Muscle of leg (tissue), 3 donors: ENCODE measurements at regions not wholly inside any gene's neighbourhood (a gene's known extent, or its start where the extent isn't known, plus 50 kb on each side); places are given as distances from the start of the nearest gene placed in this dataset.

Source experiments
- DNase-seq: peaks from one replicate; pipeline ENCODE4 v3.0.0; 2013
- H3K27ac ChIP-seq: one replicate; pipeline ENCODE4 v1.5.1; 2013; ENCODE audit warnings: mild to moderate bottlenecking, low read length, control low read depth
- H3K27me3 ChIP-seq: one replicate; pipeline ENCODE4 v1.6.1; 2013; ENCODE audit warnings: low read length; ENCODE audit not compliant: control insufficient read depth, insufficient read depth
- H3K36me3 ChIP-seq: one replicate; pipeline ENCODE4 v1.6.1; 2013; ENCODE audit warnings: low read length; ENCODE audit not compliant: control insufficient read depth, insufficient read depth
- H3K4me1 ChIP-seq: one replicate; pipeline ENCODE4 v1.6.1; 2013; ENCODE audit warnings: low read length; ENCODE audit not compliant: control insufficient read depth, insufficient read depth
- H3K4me3 ChIP-seq: one replicate; pipeline ENCODE4 v1.5.1; 2013; ENCODE audit warnings: low read length, control low read depth
- H3K9me3 ChIP-seq: replicated peaks from 2 replicates; pipeline ENCODE4 v1.6.1; 2013; ENCODE audit warnings: low read depth, low read length; ENCODE audit not compliant: control insufficient read depth
- WGBS: methylation state at CpG from one replicate; pipeline ENCODE4 v1.1.5; 2013; ENCODE audit warnings: missing lambda C conversion rate; ENCODE audit not compliant: insufficient coverage; 5-methylcytosine and 5-hydroxymethylcytosine counted together

DNA sequence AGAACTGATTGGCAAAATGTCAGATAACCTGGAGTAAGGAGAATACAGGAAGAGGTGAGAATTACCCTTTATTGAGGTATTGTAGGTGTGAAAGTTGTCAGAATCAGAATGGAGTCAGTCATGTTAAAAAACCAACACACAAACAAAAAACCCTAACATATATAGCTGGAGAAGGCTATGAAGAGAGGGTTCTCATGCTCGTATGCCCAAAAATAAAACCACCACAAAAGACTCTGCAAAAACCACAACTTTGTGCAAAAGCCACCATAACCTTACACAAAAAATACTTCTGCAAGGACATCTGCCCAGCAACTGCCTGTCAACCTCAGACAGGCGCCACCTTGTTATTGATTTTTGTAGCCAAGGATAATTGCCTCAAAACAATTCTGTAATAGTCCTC is 136.0 kb downstream of the CD47 start:
- WGBS, result no CpG with 5 or more reads among the region's 2 CpGs
- Histone ChIP-seq H3K27ac (no peak overlapping the region), H3K36me3 (no peaks in the 10 kb centered on the region), H3K9me3 (no peaks in the 10 kb centered on the region), H3K27me3 (no peaks in the 10 kb centered on the region), H3K4me1 (peaks cover 12% of the 10 kb centered on the region), H3K4me3 (no peak overlapping the region)
- DNase-seq, result no peak

DNA sequence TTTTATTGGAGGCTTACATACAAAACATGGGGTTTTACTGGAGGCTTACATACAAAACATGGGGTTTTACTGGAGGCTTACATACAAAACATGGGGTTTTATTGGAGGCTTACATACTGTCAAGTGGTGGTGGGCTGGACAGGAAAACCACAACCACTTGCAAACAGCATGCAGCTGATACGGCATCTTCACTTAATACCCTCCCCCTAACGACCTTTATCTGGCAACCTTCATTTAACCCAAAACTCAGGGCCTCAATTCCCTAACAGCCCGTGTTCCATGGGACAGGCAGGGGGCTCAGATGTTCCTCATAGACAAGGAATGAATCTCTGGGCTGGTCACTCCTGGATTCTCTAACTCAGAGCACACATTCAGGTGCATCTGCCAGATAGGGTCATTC is 137.1 kb downstream of the CD47 start:
- Histone ChIP-seq H3K36me3 (no peaks in the 10 kb centered on the region), H3K27me3 (no peaks in the 10 kb centered on the region), H3K4me1 (peaks cover 9% of the 10 kb centered on the region), H3K4me3 (no peak overlapping the region), H3K27ac (no peak overlapping the region), H3K9me3 (no peaks in the 10 kb centered on the region)
- 58% methylated on average over 3 of the region's 3 CpGs for WGBS
- no peak for DNase-seq

DNA sequence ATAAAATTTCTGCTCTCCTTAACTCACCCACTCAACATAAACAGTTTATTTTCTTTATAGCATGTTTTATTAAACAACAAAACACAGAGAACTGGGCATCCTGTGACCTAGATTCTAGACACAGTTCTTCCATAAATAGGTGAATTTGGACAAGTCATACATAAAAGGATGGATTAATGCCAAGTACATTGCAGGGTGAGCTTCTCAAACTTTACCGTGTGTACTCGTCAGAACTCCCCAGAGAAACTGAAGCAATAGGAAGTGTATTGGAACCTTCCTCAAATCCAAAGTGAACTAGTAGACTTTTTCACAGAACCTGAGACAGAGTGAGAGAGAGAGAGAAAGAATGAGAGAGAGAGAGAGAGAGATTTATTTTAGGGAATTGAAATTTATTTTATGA is 139.7 kb downstream of the CD47 start:
- no peaks in the 10 kb centered on the region for H3K4me1 ChIP-seq
- DNase-seq, result no peak
- no peak overlapping the region for H3K4me3 ChIP-seq
- no peak overlapping the region for H3K27ac ChIP-seq
- no peaks in the 10 kb centered on the region for H3K27me3 ChIP-seq
- no peaks in the 10 kb centered on the region for H3K36me3 ChIP-seq
- no peaks in the 10 kb centered on the region for H3K9me3 ChIP-seq
- whole genome bisulfite sequencing, result no CpG with 5 or more reads among the region's 2 CpGs

DNA sequence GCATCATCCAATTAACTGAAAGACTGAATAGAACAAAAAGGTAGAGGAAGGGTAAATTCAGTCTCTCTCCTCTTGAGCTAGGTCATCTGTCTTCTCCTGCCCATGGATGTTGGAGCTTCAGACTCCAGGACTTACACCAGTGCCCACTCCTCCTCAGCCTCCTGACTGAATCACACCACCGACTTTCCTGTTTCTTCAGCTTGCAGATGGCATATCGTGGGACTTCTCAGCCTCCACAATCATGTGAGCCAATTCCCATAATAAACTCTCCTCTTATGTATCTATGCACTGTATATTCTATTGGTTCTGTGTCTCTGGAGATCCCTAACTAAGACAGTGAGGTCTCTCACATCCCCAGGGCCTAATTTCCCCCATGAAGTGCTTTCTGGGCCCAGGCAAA is 140.4 kb downstream of the CD47 start:
- Histone ChIP-seq H3K27ac (no peak overlapping the region), H3K36me3 (no peaks in the 10 kb centered on the region), H3K9me3 (no peaks in the 10 kb centered on the region), H3K4me1 (no peaks in the 10 kb centered on the region), H3K27me3 (no peaks in the 10 kb centered on the region), H3K4me3 (no peak overlapping the region)
- no CpG with 5 or more reads among the region's 2 CpGs for WGBS
- DNase-seq, result no peak

DNA sequence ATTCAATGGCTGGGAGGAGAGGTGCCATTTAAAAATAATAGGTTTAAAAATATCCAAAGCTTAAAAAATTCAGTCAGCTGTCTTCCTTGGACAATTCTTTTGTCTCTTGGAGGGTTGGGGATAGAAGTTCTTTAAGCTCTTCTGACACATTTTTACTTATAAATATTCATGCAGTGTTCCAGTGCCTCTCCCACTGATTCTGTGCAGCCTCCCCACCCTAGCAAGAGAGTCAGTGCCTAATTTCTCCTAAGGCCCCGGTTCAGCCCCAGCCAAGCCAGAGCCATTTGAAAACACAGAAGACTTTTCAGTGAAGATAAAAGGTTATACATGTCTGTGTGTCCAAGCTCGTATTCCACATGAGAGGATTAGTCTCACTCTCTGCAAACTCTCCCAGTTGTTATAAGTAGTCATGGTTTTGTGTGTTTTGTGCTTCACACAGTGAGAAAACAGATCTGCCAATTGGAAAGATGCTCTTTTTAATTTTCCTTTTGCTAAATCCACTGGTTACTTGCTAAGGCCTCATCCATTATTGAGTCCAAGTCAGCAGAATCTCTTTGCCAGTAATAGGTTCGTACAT is 141.3 kb downstream of the CD47 start:
- WGBS, result no CpG with 5 or more reads among the region's 3 CpGs
- DNase-seq, result peak; percentile 74
- Histone ChIP-seq H3K9me3 (no peaks in the 10 kb centered on the region), H3K27me3 (no peaks in the 10 kb centered on the region), H3K36me3 (no peaks in the 10 kb centered on the region), H3K27ac (no peak overlapping the region), H3K4me1 (peaks cover 3% of the 10 kb centered on the region), H3K4me3 (no peak overlapping the region)

DNA sequence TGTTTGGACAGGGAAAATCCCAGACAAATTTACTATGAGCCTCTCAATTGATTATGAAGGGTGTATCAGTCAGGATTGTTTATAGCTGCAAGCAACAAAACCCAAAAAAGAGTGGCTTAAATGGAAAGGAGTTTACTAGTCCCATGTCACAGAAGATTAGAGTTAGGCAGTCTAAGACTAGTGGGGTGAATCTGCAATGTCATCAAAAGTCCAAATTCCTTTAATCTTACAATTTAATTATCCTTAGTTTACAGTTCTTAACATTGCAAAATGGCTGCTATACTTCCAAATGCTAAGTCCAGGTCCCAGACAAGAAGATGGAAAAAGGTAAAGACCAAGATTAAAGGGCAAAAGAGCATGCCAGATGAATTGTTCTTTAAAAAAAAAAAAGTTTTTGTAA is 143.6 kb downstream of the CD47 start:
- Histone ChIP-seq H3K4me3 (no peak overlapping the region), H3K27me3 (no peaks in the 10 kb centered on the region), H3K9me3 (no peaks in the 10 kb centered on the region), H3K4me1 (peaks cover 11% of the 10 kb centered on the region), H3K27ac (no peak overlapping the region), H3K36me3 (no peaks in the 10 kb centered on the region)
- DNase-seq, result no peak

GRCh38 chr3:107946700-107947099 is 144.1 kb downstream of the CD47 start:
- DNase-seq, result no peak
- H3K27ac ChIP-seq, result no peak overlapping the region
- WGBS, result no CpG with 5 or more reads among the region's 1 CpG

GRCh38 chr3:107945417-107946094 is 145.3 kb downstream of the CD47 start:
- H3K27me3 ChIP-seq, result no peaks in the 10 kb centered on the region
- no CpG with 5 or more reads among the region's 1 CpG for WGBS
- no peak overlapping the region for H3K27ac ChIP-seq
- DNase-seq, result no peak
- no peaks in the 10 kb centered on the region for H3K9me3 ChIP-seq
- no peak overlapping the region for H3K4me3 ChIP-seq
- peaks cover 11% of the 10 kb centered on the region for H3K4me1 ChIP-seq
- H3K36me3 ChIP-seq, result no peaks in the 10 kb centered on the region

More at GRCh38 chr3:107946700-107947099, 144.1 kb downstream of the CD47 start:
- no peaks in the 10 kb centered on the region for H3K36me3 ChIP-seq
- H3K4me1 ChIP-seq, result peaks cover 11% of the 10 kb centered on the region
- H3K9me3 ChIP-seq, result no peaks in the 10 kb centered on the region
- no peaks in the 10 kb centered on the region for H3K27me3 ChIP-seq
- no peak overlapping the region for H3K4me3 ChIP-seq

GRCh38 chr3:107943786-107944523 is 146.9 kb downstream of the CD47 start:
- H3K27me3 ChIP-seq, result no peaks in the 10 kb centered on the region
- peaks cover 11% of the 10 kb centered on the region for H3K4me1 ChIP-seq
- DNase-seq, result peak; percentile 77
- 80% methylated on average over 1 of the region's 5 CpGs for WGBS
- H3K27ac ChIP-seq, result peak overlapping the region; percentile 5
- H3K4me3 ChIP-seq, result no peak overlapping the region
- no peaks in the 10 kb centered on the region for H3K36me3 ChIP-seq
- H3K9me3 ChIP-seq, result no peaks in the 10 kb centered on the region

DNA sequence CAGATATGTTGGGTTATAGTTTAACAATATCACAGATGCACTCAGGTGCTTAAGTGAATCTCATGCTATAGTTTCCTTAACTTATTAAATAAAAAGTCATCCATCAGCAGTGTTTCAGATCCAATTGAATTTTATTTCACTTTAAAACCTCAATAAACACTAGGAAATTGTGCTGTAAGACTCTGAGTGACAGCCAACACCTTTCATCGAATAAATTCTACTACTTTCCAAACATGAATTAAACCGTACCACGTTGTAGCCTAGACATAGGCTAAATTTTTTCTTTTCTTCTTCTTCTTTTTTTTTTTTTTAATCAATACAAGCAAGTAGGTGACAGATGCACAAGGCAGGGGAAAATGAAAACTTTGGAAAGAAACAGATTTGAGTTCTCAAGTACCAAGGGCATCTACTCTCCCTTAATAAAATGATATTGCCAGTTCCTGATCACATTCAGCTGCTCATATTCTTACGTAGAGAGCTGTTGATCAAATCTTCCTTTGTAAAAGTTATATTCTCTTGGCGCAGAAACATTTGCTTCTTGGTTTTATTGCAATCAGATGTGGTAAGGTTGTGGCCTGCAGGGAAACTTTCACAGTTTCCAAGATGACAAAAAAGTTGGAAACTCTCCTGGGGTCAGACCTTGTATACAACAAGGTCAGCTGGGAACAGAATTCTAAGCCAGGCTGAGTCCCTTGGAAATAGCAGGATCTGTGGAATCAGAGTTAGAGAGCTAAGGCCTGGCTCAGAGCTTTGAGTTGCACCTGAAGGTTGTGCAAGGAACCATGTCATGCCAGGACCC is 147.7 kb downstream of the CD47 start:
- Histone ChIP-seq H3K27ac (peak overlapping the region; percentile 5), H3K9me3 (no peaks in the 10 kb centered on the region), H3K27me3 (no peaks in the 10 kb centered on the region), H3K36me3 (no peaks in the 10 kb centered on the region), H3K4me3 (no peak overlapping the region), H3K4me1 (peaks cover 11% of the 10 kb centered on the region)
- peak; percentile 84 for DNase-seq
- no CpG with 5 or more reads among the region's 5 CpGs for WGBS
